ENCODE measurements at regions not wholly inside any gene's neighbourhood (a gene's known extent, or its start where the extent isn't known, plus 50 kb on each side); places are given as distances from the start of the nearest gene placed in this dataset.
A peak's percentile ranks its signal among the peaks of the same experiment; 100 is the strongest.
"Not testable (repeated sequence)": the region's sequence is repeated elsewhere in the genome, so short reads cannot be mapped to it uniquely, and the experiment has no call there.

- no peak for DNase-seq
Observed at GRCh38 chr11:129733384-129733783, 82.3 kb upstream of the TMEM45B start.

- no peak for DNase-seq
Observed at GRCh38 chr11:129733981-129734380, 81.7 kb upstream of the TMEM45B start.

- no peak for DNase-seq
Observed at GRCh38 chr11:129734654-129735053, 81.0 kb upstream of the TMEM45B start.

GRCh38 chr11:129737831-129738230 is 77.8 kb upstream of the TMEM45B start:
- peak; percentile 65 for DNase-seq

GRCh38 chr11:129738242-129738641 is 77.4 kb upstream of the TMEM45B start:
- DNase-seq = no peak

- DNase-seq = peak; percentile 51
Observed at GRCh38 chr11:129739339-129739738, 76.3 kb upstream of the TMEM45B start.

GRCh38 chr11:129740125-129740719 is 75.4 kb upstream of the TMEM45B start:
- no peak for DNase-seq

GRCh38 chr11:129743112-129743815 is 72.4 kb upstream of the TMEM45B start:
- DNase-seq = no peak

GRCh38 chr11:129747071-129747470 is 68.6 kb upstream of the TMEM45B start:
- DNase-seq = no peak

- DNase-seq = no peak
Observed at GRCh38 chr11:129749141-129749540, 66.5 kb upstream of the TMEM45B start.

GRCh38 chr11:129750343-129751292 is 65.0 kb upstream of the TMEM45B start:
- peak; percentile 72 for DNase-seq

- DNase-seq = no peak
Observed at GRCh38 chr11:129751511-129751910, 64.1 kb upstream of the TMEM45B start.

- not testable (repeated sequence) for DNase-seq
Observed at GRCh38 chr11:129763569-129763968, 52.1 kb upstream of the TMEM45B start.

- DNase-seq = not testable (repeated sequence)
Observed at GRCh38 chr11:129764204-129764603, 51.4 kb upstream of the TMEM45B start.
